HG03571 (cell line): ENCODE measurements at regions not wholly inside any gene's neighbourhood (a gene's known extent, or its start where the extent isn't known, plus 50 kb on each side); places are given as distances from the start of the nearest gene placed in this dataset.
"Not testable (repeated sequence)": the region's sequence is repeated elsewhere in the genome, so short reads cannot be mapped to it uniquely, and the experiment has no call there.

Experiments
- ATAC-seq: cut with Tn5 transposase; IDR thresholded peaks from one replicate; pipeline ENCODE4 v1.9.1; 2021; ENCODE audit not compliant: unreplicated experiment

GRCh38 chr2:122525336-122525735 is 769.9 kb downstream of the TSN start:
- no peak for ATAC-seq

- no peak for ATAC-seq
Observed at GRCh38 chr2:122528061-122528460, 772.6 kb downstream of the TSN start.

GRCh38 chr2:122528958-122529705 is 773.7 kb downstream of the TSN start:
- no peak for ATAC-seq

GRCh38 chr2:122530814-122531213 is 775.4 kb downstream of the TSN start:
- ATAC-seq = no peak

- no peak for ATAC-seq
Observed at GRCh38 chr2:122531290-122532071, 776.0 kb downstream of the TSN start.

GRCh38 chr2:122532072-122532344 is 776.6 kb downstream of the TSN start:
- ATAC-seq = no peak

GRCh38 chr2:122532481-122532880 is 777.0 kb downstream of the TSN start:
- ATAC-seq = no peak

GRCh38 chr2:122535960-122536505 is 780.6 kb downstream of the TSN start:
- ATAC-seq = no peak

GRCh38 chr2:122539311-122539710 is 783.9 kb downstream of the TSN start:
- ATAC-seq = no peak

GRCh38 chr2:122539920-122540319 is 784.5 kb downstream of the TSN start:
- ATAC-seq = no peak

- no peak for ATAC-seq
Observed at GRCh38 chr2:122542236-122542635, 786.8 kb downstream of the TSN start.

- ATAC-seq = no peak
Observed at GRCh38 chr2:122542646-122543045, 787.2 kb downstream of the TSN start.

- no peak for ATAC-seq
Observed at GRCh38 chr2:122543815-122544214, 788.4 kb downstream of the TSN start.

- ATAC-seq = no peak
Observed at GRCh38 chr2:122545821-122546220, 790.4 kb downstream of the TSN start.

GRCh38 chr2:122562775-122563174 is 807.3 kb downstream of the TSN start:
- no peak for ATAC-seq

- no peak for ATAC-seq
Observed at GRCh38 chr2:122563781-122564180, 808.3 kb downstream of the TSN start.

- no peak for ATAC-seq
Observed at GRCh38 chr2:122564843-122565242, 809.4 kb downstream of the TSN start.

- ATAC-seq = no peak
Observed at GRCh38 chr2:122565364-122565763, 809.9 kb downstream of the TSN start.

GRCh38 chr2:122570641-122571040 is 815.2 kb downstream of the TSN start:
- no peak for ATAC-seq

GRCh38 chr2:122571471-122571870 is 816.0 kb downstream of the TSN start:
- ATAC-seq = not testable (repeated sequence)

GRCh38 chr2:122575076-122575475 is 819.6 kb downstream of the TSN start:
- ATAC-seq = no peak

GRCh38 chr2:122583159-122583917 is 827.9 kb downstream of the TSN start:
- ATAC-seq = no peak
